C4-2B (cell line): ENCODE measurements at regions not wholly inside any gene's neighbourhood (a gene's known extent, or its start where the extent isn't known, plus 50 kb on each side); places are given as distances from the start of the nearest gene placed in this dataset.

ENCODE experiments used
- ZFX ChIP-seq: fragments of 450-650 bp; IDR thresholded peaks from 2 replicates; pipeline ENCODE4 v1.6.1; 2017
- TF ChIP-seq, protein P1 (sequence below): fragments of 450-650 bp; conservative IDR thresholded peaks from 2 replicates; pipeline ENCODE4 v1.5.1; 2017; ENCODE audit warnings: mild to moderate bottlenecking

DNA sequence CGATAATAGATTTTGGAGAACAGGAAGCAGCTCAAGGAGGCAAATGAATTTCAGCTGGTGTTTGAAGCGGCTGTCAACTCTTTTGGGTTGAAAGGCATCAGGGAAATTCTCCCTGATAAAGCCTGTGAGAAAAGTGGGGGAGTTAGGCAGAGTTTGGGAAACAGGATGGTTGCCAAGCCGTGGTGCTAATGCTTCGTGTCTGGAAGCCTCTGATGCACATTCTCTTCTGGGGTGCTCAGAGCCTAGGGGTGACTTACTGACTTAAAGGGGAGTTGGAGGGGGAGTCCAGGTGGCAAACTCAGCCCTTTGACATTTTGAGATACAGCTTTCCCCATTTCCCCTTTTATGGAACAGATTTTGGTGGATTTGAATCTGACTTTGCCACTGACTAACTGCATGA, 202.5 kb upstream of the CLINT1 start:
- TF ChIP-seq, protein P1, sequence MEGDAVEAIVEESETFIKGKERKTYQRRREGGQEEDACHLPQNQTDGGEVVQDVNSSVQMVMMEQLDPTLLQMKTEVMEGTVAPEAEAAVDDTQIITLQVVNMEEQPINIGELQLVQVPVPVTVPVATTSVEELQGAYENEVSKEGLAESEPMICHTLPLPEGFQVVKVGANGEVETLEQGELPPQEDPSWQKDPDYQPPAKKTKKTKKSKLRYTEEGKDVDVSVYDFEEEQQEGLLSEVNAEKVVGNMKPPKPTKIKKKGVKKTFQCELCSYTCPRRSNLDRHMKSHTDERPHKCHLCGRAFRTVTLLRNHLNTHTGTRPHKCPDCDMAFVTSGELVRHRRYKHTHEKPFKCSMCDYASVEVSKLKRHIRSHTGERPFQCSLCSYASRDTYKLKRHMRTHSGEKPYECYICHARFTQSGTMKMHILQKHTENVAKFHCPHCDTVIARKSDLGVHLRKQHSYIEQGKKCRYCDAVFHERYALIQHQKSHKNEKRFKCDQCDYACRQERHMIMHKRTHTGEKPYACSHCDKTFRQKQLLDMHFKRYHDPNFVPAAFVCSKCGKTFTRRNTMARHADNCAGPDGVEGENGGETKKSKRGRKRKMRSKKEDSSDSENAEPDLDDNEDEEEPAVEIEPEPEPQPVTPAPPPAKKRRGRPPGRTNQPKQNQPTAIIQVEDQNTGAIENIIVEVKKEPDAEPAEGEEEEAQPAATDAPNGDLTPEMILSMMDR, result no peak
- TF ChIP-seq ZFX, result no peak
